ENCODE measurements at regions not wholly inside any gene's neighbourhood (a gene's known extent, or its start where the extent isn't known, plus 50 kb on each side); places are given as distances from the start of the nearest gene placed in this dataset.
"Not testable (repeated sequence)": the region's sequence is repeated elsewhere in the genome, so short reads cannot be mapped to it uniquely, and the experiment has no call there.

GRCh38 chr17:63223212-63223911 lies 222.7 kb downstream of the CYB561 start:
- H3K27me3 ChIP-seq (ENCODE audit: control insufficient read depth in 1 of 2, insufficient read depth in 2 of 2, low read length in 1 of 2), result no peaks in the 10 kb centered on the region
- intact Hi-C loops (cut with DNase I), result no loop called here
- no peaks in the 10 kb centered on the region for H3K4me1 ChIP-seq (ENCODE audit: control insufficient read depth in 1 of 2, insufficient read depth in 2 of 2, low read length in 2 of 2)
- DNase-seq (no peak), ATAC-seq (ENCODE audit: low FRiP score) (no peak)
- no peaks in the 10 kb centered on the region for H3K36me3 ChIP-seq (ENCODE audit: control insufficient read depth in 1 of 2, insufficient read depth in 2 of 2, low read length in 1 of 2)
- no peaks in the 10 kb centered on the region for H3K9me3 ChIP-seq (ENCODE audit: control insufficient read depth, low read length)
- no peak overlapping the region for H3K27ac ChIP-seq (ENCODE audit: low read depth in 1 of 2, low read length in 2 of 2)
- WGBS, 2 donors, result 94 to 95% methylated on average over 7 of the region's 7 CpGs
- no peak overlapping the region for H3K4me3 ChIP-seq (ENCODE audit: low read length in 2 of 2)

DNA sequence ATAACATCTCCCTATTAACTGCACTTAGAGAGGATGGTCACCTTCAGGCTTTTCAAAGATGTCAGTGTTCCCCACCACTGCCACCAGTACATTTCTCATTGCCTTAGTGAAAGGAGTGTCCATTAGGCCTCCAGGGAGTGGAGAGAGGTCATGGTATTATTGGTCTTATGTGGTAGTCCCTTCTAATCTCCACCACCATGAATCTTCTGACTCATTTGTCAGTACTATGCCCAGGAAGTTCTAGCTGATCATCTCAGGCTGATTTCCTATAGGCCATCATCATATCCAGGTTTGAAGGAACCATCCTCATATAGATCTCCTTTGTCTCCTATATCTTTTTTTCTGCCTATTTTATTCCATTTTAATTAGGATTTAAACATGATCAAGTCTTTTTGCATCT lies 221.5 kb downstream of the CYB561 start:
- no peaks in the 10 kb centered on the region for H3K4me1 ChIP-seq (ENCODE audit: control insufficient read depth in 1 of 2, insufficient read depth in 2 of 2, low read length in 2 of 2)
- H3K27me3 ChIP-seq (ENCODE audit: control insufficient read depth in 1 of 2, insufficient read depth in 2 of 2, low read length in 1 of 2), result no peaks in the 10 kb centered on the region
- no peaks in the 10 kb centered on the region for H3K9me3 ChIP-seq (ENCODE audit: control insufficient read depth, low read length)
- intact Hi-C loops (cut with DNase I), result no loop called here
- no peak overlapping the region for H3K27ac ChIP-seq (ENCODE audit: low read depth in 1 of 2, low read length in 2 of 2)
- no peaks in the 10 kb centered on the region for H3K36me3 ChIP-seq (ENCODE audit: control insufficient read depth in 1 of 2, insufficient read depth in 2 of 2, low read length in 1 of 2)
- DNase-seq, result no peak
- H3K4me3 ChIP-seq (ENCODE audit: low read length in 2 of 2), result no peak overlapping the region
- ATAC-seq (ENCODE audit: low FRiP score), result no peak

DNA sequence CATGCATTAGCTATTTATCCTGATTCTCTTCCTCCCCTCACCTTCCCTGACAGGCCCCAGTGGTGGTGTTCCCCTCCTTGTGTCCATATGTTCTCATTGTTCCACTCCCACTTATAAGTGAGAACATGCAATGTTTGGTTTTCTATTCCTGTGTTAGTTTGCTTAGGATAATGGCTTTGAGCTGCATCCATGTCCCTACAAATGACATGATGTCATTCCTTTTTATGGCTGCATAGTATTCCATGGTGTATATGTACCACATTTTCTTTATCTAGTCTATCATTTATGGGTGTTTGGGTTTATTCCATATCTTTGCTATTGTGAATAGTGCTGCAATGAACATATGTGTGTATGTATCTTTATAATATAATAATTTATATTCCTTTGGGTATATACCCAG lies 219.4 kb downstream of the CYB561 start:
- H3K4me1 ChIP-seq (ENCODE audit: control insufficient read depth in 1 of 2, insufficient read depth in 2 of 2, low read length in 2 of 2); H3K27me3 ChIP-seq (ENCODE audit: control insufficient read depth in 1 of 2, insufficient read depth in 2 of 2, low read length in 1 of 2); H3K27ac ChIP-seq (ENCODE audit: low read depth in 1 of 2, low read length in 2 of 2); ATAC-seq (ENCODE audit: low FRiP score); H3K36me3 ChIP-seq (ENCODE audit: control insufficient read depth in 1 of 2, insufficient read depth in 2 of 2, low read length in 1 of 2); H3K4me3 ChIP-seq (ENCODE audit: low read length in 2 of 2); intact Hi-C loops (cut with DNase I); H3K9me3 ChIP-seq (ENCODE audit: control insufficient read depth, low read length); DNase-seq: not testable (repeated sequence)

- H3K4me3 ChIP-seq (ENCODE audit: low read length in 2 of 2); DNase-seq; H3K9me3 ChIP-seq (ENCODE audit: control insufficient read depth, low read length); intact Hi-C loops (cut with DNase I); H3K36me3 ChIP-seq (ENCODE audit: control insufficient read depth in 1 of 2, insufficient read depth in 2 of 2, low read length in 1 of 2); H3K4me1 ChIP-seq (ENCODE audit: control insufficient read depth in 1 of 2, insufficient read depth in 2 of 2, low read length in 2 of 2); H3K27me3 ChIP-seq (ENCODE audit: control insufficient read depth in 1 of 2, insufficient read depth in 2 of 2, low read length in 1 of 2); ATAC-seq (ENCODE audit: low FRiP score); H3K27ac ChIP-seq (ENCODE audit: low read depth in 1 of 2, low read length in 2 of 2): not testable (repeated sequence)
- 88 to 96% methylated on average over 2 of the region's 2 CpGs for WGBS, 2 donors
These were observed 215.0 kb downstream of the CYB561 start for GRCh38 chr17:63231015-63231620.

DNA sequence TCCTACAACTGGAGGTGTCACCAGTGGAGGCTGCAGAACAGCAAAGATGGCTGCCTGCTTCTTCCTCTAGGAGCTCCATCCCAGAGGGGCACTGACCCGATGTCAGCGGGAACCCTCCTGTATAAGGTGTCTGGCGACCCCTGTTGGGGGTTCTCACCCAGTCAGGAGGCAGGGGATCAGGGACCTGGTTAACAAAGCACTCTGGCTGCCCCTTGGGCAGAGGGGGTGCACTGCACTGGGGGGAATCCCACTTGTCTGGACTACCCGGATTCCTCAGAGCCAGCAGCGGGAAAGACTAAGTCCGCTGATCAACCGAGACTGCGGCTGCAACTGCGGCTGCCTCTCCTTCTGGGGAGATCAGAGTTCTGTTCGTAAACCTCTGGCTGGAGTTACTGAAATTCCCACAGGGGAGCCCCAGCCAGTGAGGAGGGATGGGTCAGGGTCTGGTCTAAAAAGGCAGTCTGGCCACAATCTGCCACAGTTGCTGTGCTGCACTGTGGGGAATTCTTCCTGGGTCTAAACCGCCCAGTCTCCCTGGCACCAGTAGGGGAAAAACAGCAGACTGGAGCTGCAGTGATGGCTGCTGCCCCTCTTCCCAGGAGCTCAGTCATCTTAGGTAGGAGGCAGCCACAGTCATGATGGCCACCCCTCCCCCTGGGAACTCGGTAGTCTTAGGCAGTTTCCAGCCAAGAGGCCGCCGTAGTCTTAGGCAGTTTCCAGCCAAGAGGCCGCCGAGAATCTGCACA lies 213.4 kb downstream of the CYB561 start:
- Histone ChIP-seq H3K4me3 (ENCODE audit: low read length in 2 of 2) (no peak overlapping the region), H3K27ac (ENCODE audit: low read depth in 1 of 2, low read length in 2 of 2) (no peak overlapping the region), H3K36me3 (ENCODE audit: control insufficient read depth in 1 of 2, insufficient read depth in 2 of 2, low read length in 1 of 2) (no peaks in the 10 kb centered on the region), H3K4me1 (ENCODE audit: control insufficient read depth in 1 of 2, insufficient read depth in 2 of 2, low read length in 2 of 2) (no peaks in the 10 kb centered on the region), H3K27me3 (ENCODE audit: control insufficient read depth in 1 of 2, insufficient read depth in 2 of 2, low read length in 1 of 2) (no peaks in the 10 kb centered on the region), H3K9me3 (ENCODE audit: control insufficient read depth, low read length) (no peaks in the 10 kb centered on the region)
- intact Hi-C loops (cut with DNase I), result no loop called here
- ATAC-seq (ENCODE audit: low FRiP score) (no peak), DNase-seq (peak in 1 of 2 donors; percentile 60)
- WGBS, 2 donors, result 97% methylated on average over 16 of the region's 16 CpGs

GRCh38 chr17:63240106-63240505 lies 206.0 kb downstream of the CYB561 start:
- H3K4me1 ChIP-seq (ENCODE audit: control insufficient read depth in 1 of 2, insufficient read depth in 2 of 2, low read length in 2 of 2), result no peaks in the 10 kb centered on the region
- no peak for DNase-seq
- peaks cover 0 to 3% of the 10 kb centered on the region in 2 donors for H3K36me3 ChIP-seq (ENCODE audit: control insufficient read depth in 1 of 2, insufficient read depth in 2 of 2, low read length in 1 of 2)
- intact Hi-C loops (cut with DNase I), result no loop called here
- WGBS, 2 donors, result 93% methylated on average over 3 of the region's 3 CpGs
- H3K9me3 ChIP-seq (ENCODE audit: control insufficient read depth, low read length), result no peaks in the 10 kb centered on the region
- H3K27ac ChIP-seq (ENCODE audit: low read depth in 1 of 2, low read length in 2 of 2), result no peak overlapping the region
- H3K27me3 ChIP-seq (ENCODE audit: control insufficient read depth in 1 of 2, insufficient read depth in 2 of 2, low read length in 1 of 2), result no peaks in the 10 kb centered on the region
- H3K4me3 ChIP-seq (ENCODE audit: low read length in 2 of 2), result no peak overlapping the region
- no peak for ATAC-seq (ENCODE audit: low FRiP score)

DNA sequence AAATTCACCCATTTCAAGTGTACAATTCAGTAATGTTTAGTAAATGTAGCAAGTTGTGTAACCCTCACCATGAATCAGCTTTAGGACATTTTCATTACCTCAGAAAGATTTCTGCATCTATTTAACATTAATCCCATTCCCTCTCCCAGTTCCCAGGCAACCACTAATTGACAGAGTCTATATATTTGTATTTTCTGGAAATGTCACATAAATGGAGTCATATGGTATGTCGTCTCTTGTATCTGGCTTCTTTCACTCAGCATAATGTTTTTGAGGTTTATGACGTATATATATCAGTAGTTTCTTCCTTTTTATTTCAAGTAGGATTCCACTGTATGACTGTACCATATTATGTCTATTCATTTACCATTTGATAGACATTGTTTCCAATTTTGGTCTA lies 199.8 kb downstream of the CYB561 start:
- Histone ChIP-seq H3K36me3 (ENCODE audit: control insufficient read depth in 1 of 2, insufficient read depth in 2 of 2, low read length in 1 of 2) (no peaks in the 10 kb centered on the region), H3K9me3 (ENCODE audit: control insufficient read depth, low read length) (no peaks in the 10 kb centered on the region), H3K4me3 (ENCODE audit: low read length in 2 of 2) (no peak overlapping the region), H3K27me3 (ENCODE audit: control insufficient read depth in 1 of 2, insufficient read depth in 2 of 2, low read length in 1 of 2) (no peaks in the 10 kb centered on the region), H3K4me1 (ENCODE audit: control insufficient read depth in 1 of 2, insufficient read depth in 2 of 2, low read length in 2 of 2) (peaks cover 2 to 5% of the 10 kb centered on the region in 2 donors), H3K27ac (ENCODE audit: low read depth in 1 of 2, low read length in 2 of 2) (no peak overlapping the region)
- intact Hi-C loops (cut with DNase I), result no loop called here
- DNase-seq (no peak), ATAC-seq (ENCODE audit: low FRiP score) (no peak)
- WGBS, 2 donors, result 85 to 87% methylated on average over 2 of the region's 2 CpGs

DNA sequence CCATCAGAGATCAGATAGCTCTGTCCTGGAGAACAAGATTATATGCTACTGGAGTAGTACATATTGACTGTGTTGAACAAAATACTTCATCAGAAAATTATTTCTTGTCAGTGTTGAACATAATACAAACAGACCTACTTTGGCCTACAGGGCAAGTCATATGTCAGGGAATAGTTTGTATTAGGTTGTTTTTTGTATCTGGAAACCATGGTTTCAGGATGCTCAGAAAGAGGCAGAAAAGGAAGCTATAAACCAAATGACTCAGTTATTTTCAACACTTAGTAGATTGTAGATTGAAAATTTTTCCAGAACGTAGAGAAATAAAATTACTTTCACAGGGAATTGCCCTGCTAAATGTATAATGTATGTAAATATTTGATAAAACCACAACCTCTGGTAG lies 198.4 kb downstream of the CYB561 start:
- no peaks in the 10 kb centered on the region for H3K9me3 ChIP-seq (ENCODE audit: control insufficient read depth, low read length)
- no peaks in the 10 kb centered on the region for H3K36me3 ChIP-seq (ENCODE audit: control insufficient read depth in 1 of 2, insufficient read depth in 2 of 2, low read length in 1 of 2)
- peaks cover 2 to 5% of the 10 kb centered on the region in 2 donors for H3K4me1 ChIP-seq (ENCODE audit: control insufficient read depth in 1 of 2, insufficient read depth in 2 of 2, low read length in 2 of 2)
- no peak overlapping the region for H3K4me3 ChIP-seq (ENCODE audit: low read length in 2 of 2)
- H3K27ac ChIP-seq (ENCODE audit: low read depth in 1 of 2, low read length in 2 of 2), result no peak overlapping the region
- WGBS, 2 donors, result 74 to 90% methylated on average over 1 of the region's 1 CpG
- ATAC-seq (ENCODE audit: low FRiP score), result no peak
- intact Hi-C loops (cut with DNase I), result no loop called here
- H3K27me3 ChIP-seq (ENCODE audit: control insufficient read depth in 1 of 2, insufficient read depth in 2 of 2, low read length in 1 of 2), result no peaks in the 10 kb centered on the region
- no peak for DNase-seq
